HEK293 (cell line): ENCODE measurements at regions not wholly inside any gene's neighbourhood (a gene's known extent, or its start where the extent isn't known, plus 50 kb on each side); places are given as distances from the start of the nearest gene placed in this dataset.
A peak's percentile ranks its signal among the peaks of the same experiment; 100 is the strongest.

Source experiments
- CTCF ChIA-PET: fragments of 350-600 bp; formaldehyde crosslinking; extraction: SDS; loops from one replicate; lab custom pipeline; 2021; ENCODE audit warnings: antibody characterized with exemption; lab: Yijun Ruan, JAX
- POLR2A ChIA-PET: fragments of 300-600 bp; formaldehyde crosslinking; extraction: SDS; loops from one replicate; lab custom pipeline; 2020; ENCODE audit warnings: antibody characterized with exemption, inconsistent platforms; lab: Yijun Ruan, JAX
- H3K27ac ChIP-seq: fragments of 200-500 bp; sonication (Bioruptor generic); 2 replicates; pipeline ENCODE4 v1.5.1; 2014; ENCODE audit warnings: low read depth, low read length, control low read depth, inconsistent platforms; ENCODE audit errors: extremely low read depth
- H3K36me3 ChIP-seq, 2 experiments: fragments of 200-500 bp in 1 of 2; sonication (Bioruptor generic) in 1 of 2; 1 replicate in 1 of 2; 2 replicates in 1 of 2; pipeline ENCODE4 v1.5.1; 2014 to 2017; ENCODE audit warnings: inconsistent platforms in 2 of 2, low read length in 2 of 2; ENCODE audit not compliant: control insufficient read depth in 2 of 2, insufficient read depth in 1 of 2
- H3K4me1 ChIP-seq: fragments of 200-500 bp; sonication (Bioruptor generic); 2 replicates; pipeline ENCODE4 v1.5.1; 2014; ENCODE audit warnings: mild to moderate bottlenecking, low read length, inconsistent platforms; ENCODE audit not compliant: control insufficient read depth, insufficient read depth
- H3K4me3 ChIP-seq: 2 replicates; pipeline ENCODE4 v1.5.1; 2011; ENCODE audit warnings: low read depth, mild to moderate bottlenecking, control low read depth, low read length, moderate library complexity
- H3K9me3 ChIP-seq: fragments of 200-500 bp; sonication (Bioruptor generic); 2 replicates; pipeline ENCODE4 v1.5.1; 2014; ENCODE audit warnings: low read depth, low read length, inconsistent platforms; ENCODE audit not compliant: control insufficient read depth, insufficient read depth
- EGR2 ChIP-seq: fragments of 450-650 bp; formaldehyde crosslinking; IDR thresholded peaks from 2 replicates; pipeline ENCODE4 v1.5.1; 2016; ENCODE audit warnings: low read depth, missing biosample characterization, missing genetic modification characterization
- HOXD13 ChIP-seq: sonication (generic); formaldehyde crosslinking; IDR thresholded peaks from 2 replicates; pipeline ENCODE4 v1.8.0; 2022; ENCODE audit warnings: missing genetic modification reagents, borderline replicate concordance
- KLF16 ChIP-seq: fragments of 450-650 bp; formaldehyde crosslinking; IDR thresholded peaks from 2 replicates; pipeline ENCODE4 v1.5.1; 2017; ENCODE audit warnings: missing biosample characterization, missing genetic modification characterization
- SALL2 ChIP-seq: fragments of 450-650 bp; formaldehyde crosslinking; IDR thresholded peaks from 2 replicates; pipeline ENCODE4 v1.5.0; 2017; ENCODE audit warnings: missing biosample characterization, mild to moderate bottlenecking, missing genetic modification characterization, borderline replicate concordance
- SP2 ChIP-seq: fragments of 450-650 bp; formaldehyde crosslinking; IDR thresholded peaks from 2 replicates; pipeline ENCODE4 v1.5.1; 2016; ENCODE audit warnings: missing biosample characterization, missing genetic modification characterization
- SP7 ChIP-seq: fragments of 450-650 bp; formaldehyde crosslinking; IDR thresholded peaks from 2 replicates; pipeline ENCODE4 v1.5.1; 2016; ENCODE audit warnings: missing biosample characterization, missing genetic modification characterization
- TCF7L2 ChIP-seq: IDR thresholded peaks from 2 replicates; pipeline ENCODE4 v1.6.1; 2011; ENCODE audit warnings: low read depth, mild to moderate bottlenecking, inconsistent platforms, low read length, moderate library complexity, borderline replicate concordance
- ZBTB48 ChIP-seq: fragments of 450-650 bp; formaldehyde crosslinking; IDR thresholded peaks from 2 replicates; pipeline ENCODE4 v1.5.1; 2016; ENCODE audit warnings: missing biosample characterization, missing genetic modification characterization
- ZFP3 ChIP-seq: fragments of 450-650 bp; formaldehyde crosslinking; IDR thresholded peaks from 2 replicates; pipeline ENCODE4 v1.5.1; 2016; ENCODE audit warnings: low read depth, missing biosample characterization, missing genetic modification characterization
- ZNF112 ChIP-seq: fragments of 450-650 bp; formaldehyde crosslinking; IDR thresholded peaks from 2 replicates; pipeline ENCODE4 v1.5.0; 2017; ENCODE audit warnings: missing biosample characterization, missing genetic modification characterization
- ZNF184 ChIP-seq: fragments of 450-650 bp; IDR thresholded peaks from 2 replicates; pipeline ENCODE4 v1.5.1; 2018; ENCODE audit warnings: missing biosample characterization, mild to moderate bottlenecking, missing genetic modification characterization
- ZNF202 ChIP-seq: fragments of 450-650 bp; formaldehyde crosslinking; IDR thresholded peaks from 2 replicates; pipeline ENCODE4 v1.5.1; 2016; ENCODE audit warnings: missing biosample characterization, missing genetic modification characterization, borderline replicate concordance
- ZNF274 ChIP-seq, 2 experiments: fragments of 200-500 bp in 1 of 2; fragments of 450-650 bp in 1 of 2; sonication (Bioruptor generic) in 1 of 2; formaldehyde crosslinking in 1 of 2; IDR thresholded peaks; 2 replicates each; pipeline versions ENCODE4 v1.5.1 to v1.6.1; 2014 to 2016; ENCODE audit warnings: borderline replicate concordance in 1 of 2, inconsistent platforms in 1 of 2, low read length in 1 of 2, missing biosample characterization in 1 of 2, missing genetic modification characterization in 1 of 2
- ZNF341 ChIP-seq: fragments of 450-650 bp; formaldehyde crosslinking; IDR thresholded peaks from 2 replicates; pipeline ENCODE4; 2016; ENCODE audit warnings: low read depth, missing biosample characterization, missing genetic modification characterization
- ZNF391 ChIP-seq: fragments of 450-650 bp; formaldehyde crosslinking; IDR thresholded peaks from 2 replicates; pipeline ENCODE4 v1.5.1; 2016; ENCODE audit warnings: low read depth, missing biosample characterization, missing genetic modification characterization, borderline replicate concordance
- ZNF394 ChIP-seq: fragments of 450-650 bp; formaldehyde crosslinking; IDR thresholded peaks from 2 replicates; pipeline ENCODE4 v1.5.1; 2016; ENCODE audit warnings: missing biosample characterization, missing genetic modification characterization, mild to moderate bottlenecking, moderate library complexity, borderline replicate concordance
- ZNF404 ChIP-seq: fragments of 450-650 bp; formaldehyde crosslinking; IDR thresholded peaks from 2 replicates; pipeline ENCODE4 v1.5.1; 2017; ENCODE audit warnings: missing biosample characterization, missing genetic modification characterization
- ZNF521 ChIP-seq: fragments of 450-650 bp; formaldehyde crosslinking; IDR thresholded peaks from 2 replicates; pipeline ENCODE4 v1.5.1; 2017; ENCODE audit warnings: missing biosample characterization, mild to moderate bottlenecking, missing genetic modification characterization
- ZNF600 ChIP-seq: fragments of 450-650 bp; formaldehyde crosslinking; IDR thresholded peaks from 2 replicates; pipeline ENCODE4 v1.5.1; 2016; ENCODE audit warnings: missing biosample characterization, missing genetic modification characterization
- TF ChIP-seq, protein P1 (sequence below): IDR thresholded peaks from 2 replicates; pipeline ENCODE4 v1.6.1; 2011; ENCODE audit warnings: mild to moderate bottlenecking, low read depth, low read length, borderline replicate concordance
- TF ChIP-seq, protein P2 (sequence below): fragments of 450-650 bp; formaldehyde crosslinking; IDR thresholded peaks from 2 replicates; pipeline ENCODE4 v1.5.1; 2016; ENCODE audit warnings: missing biosample characterization, missing genetic modification characterization
- TF ChIP-seq, protein P3 (sequence below): fragments of 450-650 bp; formaldehyde crosslinking; IDR thresholded peaks from 2 replicates; pipeline ENCODE4 v1.5.1; 2016; ENCODE audit warnings: missing biosample characterization, missing genetic modification characterization
- TF ChIP-seq, protein P4 (sequence below): fragments of 450-650 bp; formaldehyde crosslinking; IDR thresholded peaks from 2 replicates; pipeline ENCODE4 v1.5.1; 2017; ENCODE audit warnings: missing biosample characterization, missing genetic modification characterization
- TF ChIP-seq, protein P5 (sequence below): fragments of 450-650 bp; formaldehyde crosslinking; IDR thresholded peaks from 2 replicates; pipeline ENCODE4 v1.5.1; 2016; ENCODE audit warnings: missing biosample characterization, missing genetic modification characterization
- TF ChIP-seq, protein P6 (sequence below): fragments of 450-650 bp; formaldehyde crosslinking; IDR thresholded peaks from 2 replicates; pipeline ENCODE4 v1.5.1; 2017; ENCODE audit warnings: missing biosample characterization, missing genetic modification characterization

DNA sequence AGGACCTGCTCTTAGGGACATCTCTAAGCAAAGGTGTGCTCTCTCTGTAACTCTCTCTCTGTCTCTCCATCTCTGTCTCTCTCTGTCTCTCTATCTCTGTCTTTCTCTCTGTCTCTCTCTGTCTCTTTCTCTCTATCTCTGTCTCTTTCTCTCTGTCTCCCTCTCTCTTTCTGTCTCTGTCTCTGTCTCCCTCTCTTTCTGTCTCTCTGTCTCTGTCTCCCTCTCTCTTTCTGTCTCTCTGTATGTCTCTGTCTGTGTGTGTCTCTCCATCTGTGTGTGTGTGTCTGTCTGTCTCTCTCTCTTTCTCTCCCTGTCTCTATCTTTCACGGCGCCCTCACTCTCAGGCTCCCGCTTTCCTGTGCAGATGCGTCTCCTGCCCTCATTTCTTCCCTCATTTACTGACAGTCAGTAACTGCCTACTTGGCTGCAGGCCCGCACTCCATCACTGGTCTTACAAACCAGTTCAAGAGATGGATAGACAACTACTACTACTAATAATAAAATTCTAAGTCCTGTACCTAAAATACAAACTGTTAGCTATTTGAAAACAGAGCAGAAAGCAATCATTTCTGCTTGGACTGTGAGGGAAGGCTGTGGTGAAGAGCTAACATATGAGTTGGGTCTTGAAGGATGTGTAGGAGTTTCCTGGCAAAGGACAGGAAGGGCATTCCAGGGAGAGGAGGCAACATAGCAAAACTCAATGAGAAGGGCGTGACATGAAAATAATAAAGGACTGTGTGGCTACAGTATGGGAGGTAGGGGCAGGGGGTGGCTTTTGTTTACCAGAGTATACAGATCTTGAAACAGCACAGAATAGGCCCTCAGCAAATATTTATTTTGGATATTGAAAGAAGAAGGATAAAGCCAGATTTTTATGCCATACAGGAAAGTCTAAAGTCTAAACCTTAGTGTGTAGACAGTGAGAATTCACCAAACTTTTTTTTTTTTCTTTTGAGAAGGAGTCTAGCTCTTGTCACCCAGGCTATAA, 67.8 kb upstream of the TAB2 start (continued):
- TF ChIP-seq ZNF274 (IDR thresholded peaks at IDR 0.05; ENCODE audit: low read length) (no peak), ZNF274 (tag by site-specific recombination; IDR thresholded peaks at IDR 0.05; ENCODE audit: borderline replicate concordance) (no peak), ZBTB48 (no peak), KLF16 (0 out of 2 replicates have a peak, but pooled peaks have one; percentile 11), ZNF202 (tag by site-specific recombination) (0 out of 2 replicates have a peak, but pooled peaks have one; percentile 29), SP2 (tag by site-specific recombination) (no peak), ZNF112 (tag by site-specific recombination) (no peak), ZNF521 (tag by site-specific recombination) (peak; percentile 96; the same call in 1 of the 2 replicates), TCF7L2 (no peak), ZFP3 (peak; percentile 84), SALL2 (tag by site-specific recombination) (0 out of 2 replicates have a peak, but pooled peaks have one; percentile 21), EGR2 (no peak)
- TF ChIP-seq, protein P1, sequence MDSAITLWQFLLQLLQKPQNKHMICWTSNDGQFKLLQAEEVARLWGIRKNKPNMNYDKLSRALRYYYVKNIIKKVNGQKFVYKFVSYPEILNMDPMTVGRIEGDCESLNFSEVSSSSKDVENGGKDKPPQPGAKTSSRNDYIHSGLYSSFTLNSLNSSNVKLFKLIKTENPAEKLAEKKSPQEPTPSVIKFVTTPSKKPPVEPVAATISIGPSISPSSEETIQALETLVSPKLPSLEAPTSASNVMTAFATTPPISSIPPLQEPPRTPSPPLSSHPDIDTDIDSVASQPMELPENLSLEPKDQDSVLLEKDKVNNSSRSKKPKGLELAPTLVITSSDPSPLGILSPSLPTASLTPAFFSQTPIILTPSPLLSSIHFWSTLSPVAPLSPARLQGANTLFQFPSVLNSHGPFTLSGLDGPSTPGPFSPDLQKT, result no peak
- TF ChIP-seq, protein P2, sequence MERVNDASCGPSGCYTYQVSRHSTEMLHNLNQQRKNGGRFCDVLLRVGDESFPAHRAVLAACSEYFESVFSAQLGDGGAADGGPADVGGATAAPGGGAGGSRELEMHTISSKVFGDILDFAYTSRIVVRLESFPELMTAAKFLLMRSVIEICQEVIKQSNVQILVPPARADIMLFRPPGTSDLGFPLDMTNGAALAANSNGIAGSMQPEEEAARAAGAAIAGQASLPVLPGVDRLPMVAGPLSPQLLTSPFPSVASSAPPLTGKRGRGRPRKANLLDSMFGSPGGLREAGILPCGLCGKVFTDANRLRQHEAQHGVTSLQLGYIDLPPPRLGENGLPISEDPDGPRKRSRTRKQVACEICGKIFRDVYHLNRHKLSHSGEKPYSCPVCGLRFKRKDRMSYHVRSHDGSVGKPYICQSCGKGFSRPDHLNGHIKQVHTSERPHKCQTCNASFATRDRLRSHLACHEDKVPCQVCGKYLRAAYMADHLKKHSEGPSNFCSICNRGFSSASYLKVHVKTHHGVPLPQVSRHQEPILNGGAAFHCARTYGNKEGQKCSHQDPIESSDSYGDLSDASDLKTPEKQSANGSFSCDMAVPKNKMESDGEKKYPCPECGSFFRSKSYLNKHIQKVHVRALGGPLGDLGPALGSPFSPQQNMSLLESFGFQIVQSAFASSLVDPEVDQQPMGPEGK (tag by site-specific recombination), result no peak

DNA sequence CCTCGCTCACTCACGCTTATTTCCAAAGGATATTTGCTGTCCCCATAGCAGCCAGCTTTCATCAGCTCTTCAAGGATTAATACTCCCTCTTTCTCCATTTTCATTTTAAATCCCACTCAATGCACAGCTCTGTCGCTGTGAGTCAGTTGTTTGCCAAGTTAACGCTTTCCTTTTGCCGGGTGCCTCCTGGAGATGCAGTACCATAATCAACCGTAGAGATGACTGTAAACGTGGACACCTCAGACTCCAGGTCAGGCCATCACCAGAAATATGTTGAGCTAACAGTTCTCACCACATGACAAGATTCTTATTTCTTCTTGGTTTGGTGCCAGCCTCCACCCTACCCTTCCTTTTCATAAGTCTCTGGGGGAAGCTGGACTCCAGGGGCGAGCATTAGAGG, 66.6 kb upstream of the TAB2 start:
- Histone ChIP-seq H3K4me1 (no peaks in the 10 kb centered on the region), H3K36me3 (no peaks in the 10 kb centered on the region), H3K27ac (no peak overlapping the region), H3K4me3 (no peak overlapping the region), H3K9me3 (no peaks in the 10 kb centered on the region)
- ChIA-PET POLR2A (no interaction called here), CTCF (no interaction called here)
- TF ChIP-seq, protein P3, sequence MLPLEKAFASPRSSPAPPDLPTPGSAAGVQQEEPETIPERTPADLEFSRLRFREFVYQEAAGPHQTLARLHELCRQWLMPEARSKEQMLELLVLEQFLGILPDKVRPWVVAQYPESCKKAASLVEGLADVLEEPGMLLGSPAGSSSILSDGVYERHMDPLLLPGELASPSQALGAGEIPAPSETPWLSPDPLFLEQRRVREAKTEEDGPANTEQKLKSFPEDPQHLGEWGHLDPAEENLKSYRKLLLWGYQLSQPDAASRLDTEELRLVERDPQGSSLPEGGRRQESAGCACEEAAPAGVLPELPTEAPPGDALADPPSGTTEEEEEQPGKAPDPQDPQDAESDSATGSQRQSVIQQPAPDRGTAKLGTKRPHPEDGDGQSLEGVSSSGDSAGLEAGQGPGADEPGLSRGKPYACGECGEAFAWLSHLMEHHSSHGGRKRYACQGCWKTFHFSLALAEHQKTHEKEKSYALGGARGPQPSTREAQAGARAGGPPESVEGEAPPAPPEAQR (tag by site-specific recombination), result no peak
- TF ChIP-seq SP7 (tag by site-specific recombination), result no peak
- no peak for TF ChIP-seq ZNF341 (tag by site-specific recombination)
- TF ChIP-seq, protein P4, sequence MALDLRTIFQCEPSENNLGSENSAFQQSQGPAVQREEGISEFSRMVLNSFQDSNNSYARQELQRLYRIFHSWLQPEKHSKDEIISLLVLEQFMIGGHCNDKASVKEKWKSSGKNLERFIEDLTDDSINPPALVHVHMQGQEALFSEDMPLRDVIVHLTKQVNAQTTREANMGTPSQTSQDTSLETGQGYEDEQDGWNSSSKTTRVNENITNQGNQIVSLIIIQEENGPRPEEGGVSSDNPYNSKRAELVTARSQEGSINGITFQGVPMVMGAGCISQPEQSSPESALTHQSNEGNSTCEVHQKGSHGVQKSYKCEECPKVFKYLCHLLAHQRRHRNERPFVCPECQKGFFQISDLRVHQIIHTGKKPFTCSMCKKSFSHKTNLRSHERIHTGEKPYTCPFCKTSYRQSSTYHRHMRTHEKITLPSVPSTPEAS (tag by site-specific recombination), result no peak
- TF ChIP-seq HOXD13 (CRISPR knock-in tag), result no peak
- no peak for TF ChIP-seq ZNF391 (tag by site-specific recombination)
- TF ChIP-seq ZNF600 (tag by site-specific recombination), result no peak
- TF ChIP-seq TCF7L2, result no peak
- TF ChIP-seq ZNF404 (tag by site-specific recombination), result no peak
- TF ChIP-seq, protein P5, sequence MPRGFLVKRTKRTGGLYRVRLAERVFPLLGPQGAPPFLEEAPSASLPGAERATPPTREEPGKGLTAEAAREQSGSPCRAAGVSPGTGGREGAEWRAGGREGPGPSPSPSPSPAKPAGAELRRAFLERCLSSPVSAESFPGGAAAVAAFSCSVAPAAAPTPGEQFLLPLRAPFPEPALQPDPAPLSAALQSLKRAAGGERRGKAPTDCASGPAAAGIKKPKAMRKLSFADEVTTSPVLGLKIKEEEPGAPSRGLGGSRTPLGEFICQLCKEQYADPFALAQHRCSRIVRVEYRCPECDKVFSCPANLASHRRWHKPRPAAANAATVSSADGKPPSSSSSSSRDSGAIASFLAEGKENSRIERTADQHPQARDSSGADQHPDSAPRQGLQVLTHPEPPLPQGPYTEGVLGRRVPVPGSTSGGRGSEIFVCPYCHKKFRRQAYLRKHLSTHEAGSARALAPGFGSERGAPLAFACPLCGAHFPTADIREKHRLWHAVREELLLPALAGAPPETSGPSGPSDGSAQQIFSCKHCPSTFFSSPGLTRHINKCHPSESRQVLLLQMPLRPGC, result no peak
- TF ChIP-seq ZNF184 (tag by site-specific recombination), result no peak
- TF ChIP-seq, protein P6, sequence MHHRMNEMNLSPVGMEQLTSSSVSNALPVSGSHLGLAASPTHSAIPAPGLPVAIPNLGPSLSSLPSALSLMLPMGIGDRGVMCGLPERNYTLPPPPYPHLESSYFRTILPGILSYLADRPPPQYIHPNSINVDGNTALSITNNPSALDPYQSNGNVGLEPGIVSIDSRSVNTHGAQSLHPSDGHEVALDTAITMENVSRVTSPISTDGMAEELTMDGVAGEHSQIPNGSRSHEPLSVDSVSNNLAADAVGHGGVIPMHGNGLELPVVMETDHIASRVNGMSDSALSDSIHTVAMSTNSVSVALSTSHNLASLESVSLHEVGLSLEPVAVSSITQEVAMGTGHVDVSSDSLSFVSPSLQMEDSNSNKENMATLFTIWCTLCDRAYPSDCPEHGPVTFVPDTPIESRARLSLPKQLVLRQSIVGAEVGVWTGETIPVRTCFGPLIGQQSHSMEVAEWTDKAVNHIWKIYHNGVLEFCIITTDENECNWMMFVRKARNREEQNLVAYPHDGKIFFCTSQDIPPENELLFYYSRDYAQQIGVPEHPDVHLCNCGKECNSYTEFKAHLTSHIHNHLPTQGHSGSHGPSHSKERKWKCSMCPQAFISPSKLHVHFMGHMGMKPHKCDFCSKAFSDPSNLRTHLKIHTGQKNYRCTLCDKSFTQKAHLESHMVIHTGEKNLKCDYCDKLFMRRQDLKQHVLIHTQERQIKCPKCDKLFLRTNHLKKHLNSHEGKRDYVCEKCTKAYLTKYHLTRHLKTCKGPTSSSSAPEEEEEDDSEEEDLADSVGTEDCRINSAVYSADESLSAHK (tag by site-specific recombination), result no peak
- TF ChIP-seq ZNF394 (tag by site-specific recombination), result no peak
- no peak for TF ChIP-seq ZFP3
